ENCODE measurements at regions not wholly inside any gene's neighbourhood (a gene's known extent, or its start where the extent isn't known, plus 50 kb on each side); places are given as distances from the start of the nearest gene placed in this dataset.
"Not testable (repeated sequence)": the region's sequence is repeated elsewhere in the genome, so short reads cannot be mapped to it uniquely, and the experiment has no call there.

- H3K27ac ChIP-seq (ENCODE audit: low read length); H3K36me3 ChIP-seq (ENCODE audit: control insufficient read depth in 2 of 2, extremely low read depth in 1 of 2, insufficient read depth in 1 of 2, low read length in 1 of 2); ATAC-seq (replicated peaks in 1 of 4); H3K4me3 Mint-ChIP-seq; H3K27me3 Mint-ChIP-seq; CTCF ChIA-PET; H3K9me3 Mint-ChIP-seq; DNase-seq; H3K4me1 ChIP-seq (ENCODE audit: control insufficient read depth in 1 of 2, extremely low read depth in 1 of 2, insufficient read depth in 2 of 2, low read length in 2 of 2); H3K4me1 Mint-ChIP-seq; POLR2A ChIA-PET; H3K36me3 Mint-ChIP-seq; H3K27ac Mint-ChIP-seq; H3K9me3 ChIP-seq; H3K27me3 ChIP-seq (replicated peaks in 1 of 2; ENCODE audit: control insufficient read depth in 2 of 2, extremely low read depth in 1 of 2, insufficient read depth in 2 of 2, low read length in 1 of 2); H3K4me3 ChIP-seq (ENCODE audit: control insufficient read depth in 1 of 2, extremely low read depth in 1 of 2, low read length in 1 of 2): not testable (repeated sequence)
- WGBS (ENCODE audit: insufficient coverage), result no CpG with 5 or more reads among the region's 7 CpGs
These were observed 297.6 kb upstream of the WSB1 start for GRCh38 chr17:26996146-26996916.

DNA sequence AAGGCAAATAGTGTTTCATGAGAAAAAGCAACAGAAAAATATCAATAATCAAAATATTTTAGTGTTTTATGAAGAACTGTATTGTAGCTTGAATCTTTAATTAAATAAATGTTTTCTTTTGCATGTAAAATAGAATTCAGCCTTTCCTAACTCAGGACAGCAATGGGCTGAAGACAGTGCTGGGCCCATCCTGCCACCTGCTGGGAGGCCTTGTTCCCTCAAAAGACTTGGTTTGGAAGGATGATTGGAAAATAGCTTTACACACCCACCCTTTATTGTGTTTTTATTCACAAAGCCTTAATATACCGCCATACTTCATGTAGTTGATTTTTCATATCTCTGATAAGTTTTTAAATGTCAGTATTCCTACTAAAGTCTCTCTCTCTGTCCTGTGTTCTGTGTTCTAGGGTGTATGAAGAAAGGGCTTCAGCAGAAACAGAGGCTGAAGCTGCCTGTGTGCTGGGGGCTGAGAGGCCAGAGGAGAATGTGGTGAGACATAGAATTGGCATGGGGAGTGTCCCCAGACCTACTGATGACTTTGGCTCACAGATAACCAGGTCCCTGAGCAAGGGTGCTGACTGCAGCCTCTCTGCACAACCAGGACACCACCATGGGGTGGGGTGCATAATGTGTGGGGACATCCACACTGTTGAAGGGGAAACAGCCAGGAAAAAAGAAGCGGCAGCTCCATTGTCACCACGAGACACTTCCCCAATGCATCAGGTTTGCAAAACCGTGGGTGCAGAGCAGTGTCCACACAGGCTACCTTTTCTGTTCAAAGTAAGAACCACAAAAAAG is 286.0 kb upstream of the WSB1 start:
- H3K36me3 Mint-ChIP-seq; ATAC-seq (replicated peaks in 1 of 4); H3K9me3 Mint-ChIP-seq; POLR2A ChIA-PET; H3K27ac ChIP-seq (ENCODE audit: low read length); H3K4me3 Mint-ChIP-seq; H3K9me3 ChIP-seq; H3K27me3 Mint-ChIP-seq; H3K4me1 Mint-ChIP-seq; H3K27me3 ChIP-seq (replicated peaks in 1 of 2; ENCODE audit: control insufficient read depth in 2 of 2, extremely low read depth in 1 of 2, insufficient read depth in 2 of 2, low read length in 1 of 2); H3K27ac Mint-ChIP-seq; H3K4me3 ChIP-seq (ENCODE audit: control insufficient read depth in 1 of 2, extremely low read depth in 1 of 2, low read length in 1 of 2); CTCF ChIA-PET; H3K36me3 ChIP-seq (ENCODE audit: control insufficient read depth in 2 of 2, extremely low read depth in 1 of 2, insufficient read depth in 1 of 2, low read length in 1 of 2); H3K4me1 ChIP-seq (ENCODE audit: control insufficient read depth in 1 of 2, extremely low read depth in 1 of 2, insufficient read depth in 2 of 2, low read length in 2 of 2); DNase-seq: not testable (repeated sequence)
- 82% methylated on average over 2 of the region's 4 CpGs for WGBS (ENCODE audit: insufficient coverage)

DNA sequence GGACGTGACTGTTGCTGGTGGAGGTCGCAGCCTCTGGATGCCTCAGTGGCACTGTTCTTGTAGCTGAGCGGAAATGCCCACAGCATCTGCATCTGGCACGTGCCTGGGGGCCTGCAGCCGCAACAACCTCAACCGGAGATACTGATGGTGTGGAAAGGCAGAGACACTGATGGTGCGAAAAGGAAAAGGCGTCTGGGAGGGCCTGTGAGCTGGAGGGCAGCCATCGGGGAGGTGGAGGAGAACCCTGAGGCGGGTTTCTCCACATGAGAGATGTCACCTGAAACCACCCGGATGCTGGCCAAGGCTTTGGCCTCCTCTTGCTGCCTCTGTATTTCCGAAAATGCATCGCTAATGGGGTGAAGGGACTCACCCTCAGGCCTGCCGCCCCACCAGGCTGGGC is 284.8 kb upstream of the WSB1 start:
- H3K36me3 Mint-ChIP-seq, result no peaks in the 10 kb centered on the region
- peaks cover 0 to 4% (median 0%) of the 10 kb centered on the region in 3 donors for H3K9me3 Mint-ChIP-seq
- Histone ChIP-seq H3K36me3 (ENCODE audit: control insufficient read depth in 2 of 2, extremely low read depth in 1 of 2, insufficient read depth in 1 of 2, low read length in 1 of 2) (no peaks in the 10 kb centered on the region), H3K27ac (ENCODE audit: low read length) (no peak overlapping the region), H3K4me3 (ENCODE audit: control insufficient read depth in 1 of 2, extremely low read depth in 1 of 2, low read length in 1 of 2) (no peak overlapping the region), H3K4me1 (ENCODE audit: control insufficient read depth in 1 of 2, extremely low read depth in 1 of 2, insufficient read depth in 2 of 2, low read length in 2 of 2) (no peaks in the 10 kb centered on the region), H3K9me3 (no peaks in the 10 kb centered on the region), H3K27me3 (replicated peaks in 1 of 2; ENCODE audit: control insufficient read depth in 2 of 2, extremely low read depth in 1 of 2, insufficient read depth in 2 of 2, low read length in 1 of 2) (peaks cover 0 to 5% of the 10 kb centered on the region in 2 experiments)
- H3K27ac Mint-ChIP-seq, result no peak overlapping the region
- ChIA-PET CTCF (no interaction called here), POLR2A (no interaction called here)
- H3K4me1 Mint-ChIP-seq, result no peaks in the 10 kb centered on the region
- H3K27me3 Mint-ChIP-seq, result peaks cover 0 to 3% of the 10 kb centered on the region in 2 donors
- no peak for DNase-seq
- ATAC-seq (replicated peaks in 1 of 4), result no peak
- 78% methylated on average over 11 of the region's 14 CpGs for WGBS (ENCODE audit: insufficient coverage)
- H3K4me3 Mint-ChIP-seq, result no peak overlapping the region

DNA sequence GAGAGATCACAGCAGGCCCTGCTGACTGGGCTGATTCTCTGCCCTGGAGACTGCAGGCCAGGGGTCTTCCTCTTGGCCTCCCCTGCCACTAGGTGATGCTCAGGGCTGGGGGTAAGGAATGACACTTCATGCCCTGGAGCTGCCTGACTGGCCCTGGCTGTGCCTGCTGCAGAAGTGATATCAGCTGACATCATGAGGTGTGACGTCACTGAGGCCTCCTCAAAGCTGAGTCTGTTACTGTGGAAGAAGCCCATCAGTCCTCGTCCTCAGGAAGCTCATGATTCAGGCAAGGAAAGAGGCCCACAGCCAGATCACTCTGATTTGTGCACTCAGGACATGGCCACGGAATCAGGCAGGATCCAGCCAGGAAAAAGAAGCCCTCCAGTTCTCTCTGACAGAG is 283.8 kb upstream of the WSB1 start:
- H3K9me3 Mint-ChIP-seq; H3K4me1 ChIP-seq (ENCODE audit: control insufficient read depth in 1 of 2, extremely low read depth in 1 of 2, insufficient read depth in 2 of 2, low read length in 2 of 2); CTCF ChIA-PET; H3K27ac Mint-ChIP-seq; ATAC-seq (replicated peaks in 1 of 4); H3K36me3 Mint-ChIP-seq; H3K4me1 Mint-ChIP-seq; H3K36me3 ChIP-seq (ENCODE audit: control insufficient read depth in 2 of 2, extremely low read depth in 1 of 2, insufficient read depth in 1 of 2, low read length in 1 of 2); POLR2A ChIA-PET; DNase-seq; H3K27ac ChIP-seq (ENCODE audit: low read length); H3K4me3 Mint-ChIP-seq; H3K9me3 ChIP-seq; H3K27me3 ChIP-seq (replicated peaks in 1 of 2; ENCODE audit: control insufficient read depth in 2 of 2, extremely low read depth in 1 of 2, insufficient read depth in 2 of 2, low read length in 1 of 2); H3K4me3 ChIP-seq (ENCODE audit: control insufficient read depth in 1 of 2, extremely low read depth in 1 of 2, low read length in 1 of 2); H3K27me3 Mint-ChIP-seq: not testable (repeated sequence)
- WGBS (ENCODE audit: insufficient coverage), result 41% methylated on average over 3 of the region's 3 CpGs

DNA sequence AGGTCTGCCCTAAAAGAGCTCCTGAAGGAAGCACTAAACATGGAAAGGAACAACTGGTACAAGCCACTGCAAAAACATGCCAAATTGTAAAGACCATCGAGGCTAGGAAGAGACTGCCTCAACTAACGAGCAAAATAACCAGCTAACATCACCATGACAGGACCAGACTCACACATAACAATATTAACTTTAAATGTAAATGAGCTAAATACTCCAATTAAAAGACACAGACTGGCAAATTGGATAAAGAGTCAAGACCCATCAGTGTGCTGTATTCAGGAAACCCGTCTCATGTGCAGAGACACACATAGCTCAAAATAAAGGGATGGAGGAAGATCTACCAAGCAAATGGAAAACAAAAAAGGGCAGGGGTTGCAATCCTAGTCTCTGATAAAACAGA is 263.4 kb upstream of the WSB1 start:
- ATAC-seq (replicated peaks in 1 of 4); H3K36me3 ChIP-seq (ENCODE audit: control insufficient read depth in 2 of 2, extremely low read depth in 1 of 2, insufficient read depth in 1 of 2, low read length in 1 of 2); DNase-seq; H3K4me3 Mint-ChIP-seq; CTCF ChIA-PET; H3K4me1 Mint-ChIP-seq; H3K4me1 ChIP-seq (ENCODE audit: control insufficient read depth in 1 of 2, extremely low read depth in 1 of 2, insufficient read depth in 2 of 2, low read length in 2 of 2); H3K9me3 Mint-ChIP-seq; H3K27ac Mint-ChIP-seq; POLR2A ChIA-PET; H3K27me3 ChIP-seq (replicated peaks in 1 of 2; ENCODE audit: control insufficient read depth in 2 of 2, extremely low read depth in 1 of 2, insufficient read depth in 2 of 2, low read length in 1 of 2); H3K4me3 ChIP-seq (ENCODE audit: control insufficient read depth in 1 of 2, extremely low read depth in 1 of 2, low read length in 1 of 2); H3K27ac ChIP-seq (ENCODE audit: low read length); H3K27me3 Mint-ChIP-seq; H3K9me3 ChIP-seq; H3K36me3 Mint-ChIP-seq: not testable (repeated sequence)
- WGBS (ENCODE audit: insufficient coverage), result no CpG with 5 or more reads among the region's 3 CpGs

DNA sequence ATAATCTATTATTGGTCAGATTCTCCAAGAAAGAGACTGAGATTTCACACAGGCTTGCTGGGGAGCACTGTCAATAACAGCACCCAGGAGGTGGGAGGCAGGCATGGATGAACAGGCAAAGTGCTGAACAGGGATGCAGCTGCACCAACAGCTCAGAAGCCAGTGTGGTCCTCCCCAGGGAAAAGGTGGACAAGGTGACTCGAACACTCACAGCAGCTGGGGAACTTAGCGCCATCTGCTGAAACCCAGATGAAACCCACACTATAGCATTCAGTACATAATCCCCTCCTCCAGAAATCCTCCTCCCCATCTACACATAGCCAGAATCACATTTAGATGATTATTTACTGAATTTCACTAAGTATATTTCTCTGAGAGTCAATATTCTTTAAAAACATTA is 255.2 kb upstream of the WSB1 start:
- ChIA-PET CTCF (no interaction called here), POLR2A (no interaction called here)
- Mint-ChIP-seq H3K36me3 (no peaks in the 10 kb centered on the region), H3K9me3 (peaks cover 0 to 5% (median 4%) of the 10 kb centered on the region in 3 donors), H3K27me3 (no peaks in the 10 kb centered on the region), H3K4me3 (no peak overlapping the region), H3K27ac (no peak overlapping the region), H3K4me1 (no peaks in the 10 kb centered on the region)
- no peaks in the 10 kb centered on the region for H3K36me3 ChIP-seq (ENCODE audit: control insufficient read depth in 2 of 2, extremely low read depth in 1 of 2, insufficient read depth in 1 of 2, low read length in 1 of 2)
- H3K4me3 ChIP-seq (ENCODE audit: control insufficient read depth in 1 of 2, extremely low read depth in 1 of 2, low read length in 1 of 2), result no peak overlapping the region
- H3K9me3 ChIP-seq, result no peaks in the 10 kb centered on the region
- H3K27me3 ChIP-seq (replicated peaks in 1 of 2; ENCODE audit: control insufficient read depth in 2 of 2, extremely low read depth in 1 of 2, insufficient read depth in 2 of 2, low read length in 1 of 2), result no peaks in the 10 kb centered on the region
- H3K4me1 ChIP-seq (ENCODE audit: control insufficient read depth in 1 of 2, extremely low read depth in 1 of 2, insufficient read depth in 2 of 2, low read length in 2 of 2), result no peaks in the 10 kb centered on the region
- H3K27ac ChIP-seq (ENCODE audit: low read length), result no peak overlapping the region
- ATAC-seq (replicated peaks in 1 of 4) (no peak), DNase-seq (no peak)
- 57% methylated on average over 1 of the region's 2 CpGs for WGBS (ENCODE audit: insufficient coverage)
